ENCODE measurements at regions not wholly inside any gene's neighbourhood (a gene's known extent, or its start where the extent isn't known, plus 50 kb on each side); places are given as distances from the start of the nearest gene placed in this dataset.
"Not testable (repeated sequence)": the region's sequence is repeated elsewhere in the genome, so short reads cannot be mapped to it uniquely, and the experiment has no call there.

DNA sequence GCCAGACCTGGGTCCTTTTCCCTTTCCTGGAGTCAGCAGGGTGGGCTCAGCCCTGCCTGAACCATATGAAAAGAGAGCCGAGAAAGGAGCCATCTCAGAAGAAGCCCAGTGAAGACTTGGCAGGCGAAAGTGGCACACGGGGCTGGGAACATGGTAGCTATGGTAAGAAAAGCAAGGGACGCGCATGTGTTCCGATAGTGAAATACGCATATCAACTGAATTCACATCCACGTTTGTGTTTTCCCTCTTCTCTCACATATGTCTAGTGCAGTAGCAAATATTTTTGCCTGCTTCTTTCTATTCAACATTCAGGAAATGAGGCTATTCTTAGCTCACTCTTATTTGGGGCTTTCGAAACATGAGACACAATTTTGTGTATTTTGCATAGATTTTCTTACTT lies 54.1 kb upstream of the PEG3 start:
- no peak for DNase-seq

DNA sequence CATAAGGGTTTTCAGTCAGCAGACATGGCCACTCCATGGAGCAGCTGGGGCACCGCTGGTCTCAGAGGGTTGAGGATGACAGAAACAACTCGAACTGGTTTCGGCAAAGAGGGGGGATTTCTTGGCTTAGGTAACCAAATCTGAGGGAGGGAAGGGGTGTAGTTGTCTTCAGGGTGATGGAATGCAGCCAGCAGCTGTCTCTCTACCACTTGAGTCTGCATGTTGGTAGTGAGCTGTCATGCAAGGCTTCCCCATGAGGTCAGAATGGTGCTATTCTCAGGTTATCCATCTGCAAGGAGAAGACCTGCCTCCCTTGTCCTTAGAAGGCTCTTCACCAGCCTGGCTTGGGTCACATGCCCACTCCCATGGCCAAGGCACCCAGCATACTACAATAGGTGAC lies 55.6 kb upstream of the PEG3 start:
- DNase-seq: no peak

DNA sequence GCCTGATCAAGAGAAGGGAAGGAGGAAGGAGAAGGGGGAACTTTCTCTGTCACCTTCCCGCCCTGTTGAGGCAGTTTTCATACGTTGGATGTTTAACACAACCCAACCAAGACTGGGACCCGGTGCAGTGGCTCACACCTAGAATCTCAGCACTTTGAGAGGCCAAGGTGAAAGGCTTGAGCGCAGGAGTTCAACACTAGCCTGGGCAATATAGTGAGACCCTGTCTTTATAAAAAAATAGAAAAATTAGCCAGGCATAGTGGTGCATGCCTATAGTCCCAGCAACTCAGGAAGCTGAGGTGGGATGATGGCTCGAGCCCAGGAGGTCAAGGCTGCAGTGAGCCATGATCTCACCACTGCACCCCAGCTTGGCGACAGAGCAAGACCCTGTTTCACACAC lies 59.4 kb upstream of the PEG3 start:
- no peak for DNase-seq

DNA sequence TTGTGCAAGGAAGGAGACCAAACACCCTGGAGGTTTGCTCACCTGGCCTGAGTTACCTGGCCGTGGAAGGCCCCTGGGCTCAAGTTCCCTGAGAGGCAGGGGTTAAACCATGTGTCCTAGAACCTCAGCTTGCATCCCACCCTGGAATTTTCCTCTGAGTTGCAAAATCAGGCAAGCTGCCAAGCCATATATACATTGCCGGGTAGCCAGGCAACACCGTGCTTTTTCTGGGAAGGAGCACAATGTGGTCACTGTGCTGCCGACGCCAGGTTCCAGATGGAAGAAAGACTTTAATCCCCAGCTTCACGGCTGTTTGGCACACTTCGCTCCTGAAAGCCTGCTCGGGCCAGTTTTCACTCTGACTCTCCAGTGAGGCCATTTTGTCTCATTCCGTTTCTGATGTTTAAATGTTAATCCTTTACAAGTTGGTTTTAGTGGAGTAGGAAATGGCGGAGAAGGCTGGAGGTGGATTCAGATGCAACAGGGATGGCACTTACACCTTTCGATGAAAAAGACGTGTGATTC lies 60.1 kb upstream of the PEG3 start:
- DNase-seq: no peak

DNA sequence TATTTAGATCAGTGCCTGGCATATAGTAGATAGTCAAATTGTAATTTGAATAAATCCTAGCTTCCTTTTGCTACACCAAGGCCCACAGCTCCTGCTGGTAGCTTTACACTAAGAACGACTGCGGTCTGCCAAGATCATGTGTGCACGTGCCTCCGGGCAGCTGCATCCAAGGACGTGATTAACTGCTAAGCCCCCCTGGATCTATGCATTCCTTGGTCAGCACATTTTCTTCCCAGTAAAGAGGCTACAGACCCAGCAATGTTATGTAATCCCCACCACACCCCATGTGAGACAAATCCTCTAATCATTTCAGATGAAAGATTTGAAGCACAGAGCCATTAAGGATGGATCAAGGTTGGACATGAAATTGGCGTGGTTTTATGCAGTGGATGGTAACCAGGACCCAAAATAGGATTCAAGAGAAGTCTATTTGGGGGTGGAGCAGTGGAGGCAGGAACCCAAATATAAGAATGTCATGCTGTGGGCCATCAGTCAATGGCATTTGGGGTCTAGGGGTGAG lies 65.2 kb upstream of the PEG3 start:
- DNase-seq: no peak

DNA sequence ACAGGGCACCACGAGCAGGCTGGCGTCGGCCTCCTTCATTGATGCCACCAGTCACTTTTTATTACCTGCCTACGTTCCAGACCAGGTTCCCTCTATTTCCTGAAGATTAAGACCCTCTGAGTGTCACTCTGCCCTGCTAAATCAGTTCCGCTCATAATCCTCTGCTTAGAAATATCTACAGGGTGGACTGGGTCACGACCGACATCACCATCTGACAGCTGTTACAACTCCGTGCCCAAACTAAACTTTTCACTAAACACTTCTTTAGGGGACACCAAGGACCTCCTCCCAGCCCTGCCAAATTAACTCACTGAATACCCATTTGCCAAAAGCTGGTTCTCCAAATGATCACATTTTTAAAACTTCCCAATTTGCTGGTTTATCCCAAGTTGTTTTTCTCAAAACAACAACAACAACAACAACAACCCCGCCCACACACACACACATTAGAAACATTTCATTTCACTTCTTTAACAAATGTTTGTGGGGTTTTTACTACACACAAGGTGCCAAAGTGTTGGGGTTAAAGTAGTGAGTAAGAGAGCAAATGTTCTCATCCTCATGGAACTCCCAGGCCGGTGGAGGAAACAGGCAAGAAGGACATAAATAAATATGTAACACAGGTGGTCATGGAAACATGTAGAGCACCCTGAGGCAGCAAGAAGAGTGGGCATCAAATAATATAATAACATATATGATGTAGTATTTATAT lies 72.0 kb upstream of the PEG3 start:
- no peak for DNase-seq

DNA sequence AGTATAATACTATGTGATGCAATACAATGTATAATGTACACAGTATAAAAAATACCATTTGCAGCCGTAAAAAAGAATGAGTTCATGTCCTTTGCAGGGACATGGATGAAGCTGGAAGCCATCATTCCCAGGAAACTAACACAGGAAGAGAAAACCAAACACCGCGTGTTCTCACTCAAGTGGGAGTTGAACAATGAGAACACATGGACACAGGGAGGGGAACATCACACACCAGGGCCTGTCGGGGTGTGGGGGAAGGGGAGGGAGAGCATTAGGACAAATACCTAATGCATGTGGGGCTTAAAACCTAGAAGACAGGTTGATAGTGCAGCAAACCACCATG lies 72.6 kb upstream of the PEG3 start:
- DNase-seq: not testable (repeated sequence)

DNA sequence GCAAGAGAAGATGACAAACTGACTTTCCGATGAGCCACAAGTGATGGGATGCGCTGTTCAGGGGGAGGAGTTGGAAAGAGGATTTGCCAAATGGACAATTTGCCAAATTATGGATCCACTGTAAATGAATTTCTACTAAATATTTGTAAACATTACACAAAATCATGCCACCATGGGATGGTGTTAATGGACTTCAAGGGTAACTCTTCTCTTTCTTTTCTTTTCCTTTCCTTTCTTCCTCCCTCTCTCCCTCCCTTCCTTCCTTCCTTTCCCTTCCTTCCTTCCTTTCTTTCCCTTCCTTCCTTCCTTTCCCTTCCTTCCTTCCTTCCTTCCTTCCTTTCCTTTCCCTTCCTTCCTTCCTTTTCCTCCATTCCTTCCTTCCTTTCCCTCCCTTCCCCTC lies 76.0 kb upstream of the PEG3 start:
- no peak for DNase-seq

DNA sequence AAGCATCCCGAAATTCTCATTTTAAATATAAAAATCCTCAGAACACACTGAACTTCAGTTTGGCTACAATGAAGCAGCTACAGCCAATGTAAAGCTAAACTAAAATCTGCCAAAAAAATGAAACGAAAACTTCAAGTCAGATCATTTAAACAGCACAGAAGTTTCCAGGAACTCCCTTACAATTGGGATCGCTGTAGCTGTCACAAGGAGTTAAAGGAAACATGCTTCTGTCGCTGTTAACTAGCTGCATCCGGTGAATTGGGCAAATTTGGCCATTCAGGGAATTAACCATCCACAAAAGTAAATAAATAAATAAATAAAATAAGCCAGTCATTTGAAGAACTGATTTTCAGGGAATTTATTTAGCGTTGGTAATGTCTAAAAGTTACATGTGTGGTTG lies 77.0 kb upstream of the PEG3 start:
- DNase-seq: no peak

DNA sequence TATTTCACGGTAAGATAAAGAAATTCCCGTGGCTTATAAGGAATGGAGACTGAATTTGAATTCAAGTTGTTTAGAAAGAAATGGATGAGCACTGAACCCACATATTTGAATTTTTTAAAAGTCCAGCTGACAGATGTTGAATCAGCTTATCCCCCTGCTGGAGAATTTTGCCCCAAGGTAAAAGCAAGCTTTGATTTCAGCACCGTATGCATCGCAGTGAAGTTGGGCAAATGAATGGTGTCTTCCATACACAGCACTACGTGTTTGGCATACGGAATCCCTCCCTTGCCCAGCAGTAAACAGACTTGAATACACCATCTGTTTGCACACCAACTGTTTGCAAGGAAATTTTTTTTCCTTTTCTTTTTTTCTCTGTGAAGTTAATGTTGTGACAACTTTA lies 77.5 kb upstream of the PEG3 start:
- DNase-seq: no peak

DNA sequence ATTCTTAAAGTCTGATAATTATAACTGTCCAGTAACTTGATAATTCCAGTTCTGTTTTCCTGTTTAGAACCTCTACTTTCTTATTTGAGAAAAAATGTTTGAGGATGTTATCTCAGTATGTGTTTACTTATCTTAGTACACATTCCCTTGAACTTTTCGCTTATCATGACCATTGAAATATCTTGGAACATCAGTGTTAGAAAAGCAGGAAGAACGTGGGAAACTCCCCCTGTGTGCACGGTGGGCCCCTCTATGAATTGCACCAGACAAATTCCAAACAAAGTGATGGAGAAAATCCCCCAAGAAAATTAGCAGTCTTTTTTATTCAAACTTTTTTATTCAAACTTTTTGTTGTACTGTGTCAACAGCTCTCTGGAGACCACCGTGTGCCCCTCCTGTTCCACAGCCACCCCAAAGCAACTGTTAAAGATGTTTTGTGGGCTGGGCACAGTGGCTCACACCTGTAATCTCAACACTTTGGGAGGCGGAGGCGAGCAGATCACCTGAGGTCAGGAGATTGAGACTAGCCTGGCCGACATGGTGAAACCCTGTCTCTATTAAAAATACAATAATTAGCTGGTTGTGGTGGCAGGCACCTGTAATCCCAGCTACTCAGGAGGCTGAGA lies 78.3 kb upstream of the PEG3 start:
- no peak for DNase-seq

DNA sequence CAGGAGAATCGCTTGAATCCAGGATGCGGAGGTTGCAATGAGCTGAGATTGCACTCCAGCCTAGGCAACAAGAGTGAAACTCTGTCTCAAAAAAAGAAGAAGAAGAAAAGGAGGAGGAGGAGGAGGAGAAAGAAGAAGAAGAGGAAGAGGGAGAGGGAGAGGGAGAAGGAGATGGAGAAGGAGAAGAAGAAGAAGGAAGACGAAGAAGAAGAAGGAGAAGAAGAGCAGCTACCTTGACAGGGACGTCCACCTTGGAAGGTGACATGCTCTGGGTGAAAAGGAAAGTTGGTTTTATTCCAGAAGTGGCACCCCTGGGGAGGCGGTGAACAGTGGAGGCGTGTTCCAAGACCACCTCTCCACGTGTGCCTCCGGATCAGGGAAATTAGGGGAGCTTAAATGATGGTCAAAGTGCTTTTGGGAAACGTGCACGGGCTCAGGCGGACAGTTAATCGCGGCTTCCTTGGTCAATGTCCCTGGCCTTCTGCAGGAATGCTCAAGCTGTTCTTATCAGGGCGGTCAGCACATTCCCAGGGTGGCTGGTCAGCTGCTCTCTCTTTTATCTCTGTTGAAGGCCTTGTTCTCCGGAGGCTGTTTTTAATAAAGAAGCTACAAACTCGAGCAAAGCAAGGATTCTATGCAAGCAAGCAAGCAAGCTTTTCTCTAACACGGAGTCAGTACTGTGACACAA lies 78.9 kb upstream of the PEG3 start:
- no peak for DNase-seq

DNA sequence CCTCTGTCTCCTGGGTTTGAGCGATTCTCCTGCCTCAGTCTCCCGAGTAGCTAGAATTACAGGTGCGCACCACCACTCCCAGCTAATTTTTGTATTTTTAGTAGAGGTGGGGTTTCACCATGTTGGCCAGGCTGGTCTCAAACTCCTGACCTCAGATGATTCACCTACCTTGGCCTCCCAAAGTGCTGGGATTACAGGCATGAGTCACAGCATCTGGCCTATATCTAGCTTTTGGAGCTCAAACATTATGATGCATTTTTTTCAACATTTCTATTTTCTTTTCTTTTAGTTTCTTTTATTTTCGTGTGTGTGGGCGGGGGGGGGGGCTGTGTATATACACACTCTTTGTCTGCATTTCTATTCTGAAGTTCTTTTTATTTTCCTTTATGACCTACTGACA lies 85.6 kb upstream of the PEG3 start:
- DNase-seq: not testable (repeated sequence)

DNA sequence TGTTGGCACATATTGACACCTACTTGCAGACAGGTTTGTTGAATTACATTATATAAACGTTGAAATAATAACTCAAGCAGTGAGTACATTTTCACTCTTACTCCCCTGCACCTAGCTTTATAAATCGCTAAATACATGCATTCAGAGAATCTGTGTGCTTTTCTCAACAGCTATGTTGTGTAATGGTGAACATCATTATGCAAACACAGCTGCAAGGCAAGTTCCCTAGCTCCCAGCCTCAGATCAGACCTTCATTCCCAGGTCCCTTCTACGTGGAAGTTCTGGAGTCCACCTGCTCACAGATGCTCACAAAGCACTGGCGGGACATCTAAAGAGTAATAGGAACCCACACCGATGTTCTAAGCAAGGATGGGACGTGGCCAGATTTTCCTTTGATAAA lies 86.8 kb upstream of the PEG3 start:
- no peak for DNase-seq

DNA sequence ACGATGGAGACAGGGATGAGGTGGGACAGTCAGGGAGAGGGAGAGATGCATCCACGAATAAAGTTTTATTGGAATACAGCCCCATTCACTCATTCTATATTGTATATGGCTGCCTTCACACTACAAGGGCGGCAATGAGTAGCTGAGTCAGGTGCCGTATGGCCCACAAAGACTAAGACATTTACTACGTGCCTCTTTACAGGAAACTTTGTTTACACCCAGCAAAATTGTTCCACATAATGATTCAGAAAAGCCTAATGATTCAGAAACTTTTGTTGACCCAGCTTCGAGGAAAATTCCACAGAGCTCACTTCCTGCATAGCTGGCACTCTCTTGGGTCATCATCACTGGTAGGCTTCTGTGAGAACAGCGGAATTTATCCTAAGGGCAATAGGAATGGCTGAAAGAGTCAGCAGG lies 87.3 kb upstream of the PEG3 start:
- DNase-seq: no peak

DNA sequence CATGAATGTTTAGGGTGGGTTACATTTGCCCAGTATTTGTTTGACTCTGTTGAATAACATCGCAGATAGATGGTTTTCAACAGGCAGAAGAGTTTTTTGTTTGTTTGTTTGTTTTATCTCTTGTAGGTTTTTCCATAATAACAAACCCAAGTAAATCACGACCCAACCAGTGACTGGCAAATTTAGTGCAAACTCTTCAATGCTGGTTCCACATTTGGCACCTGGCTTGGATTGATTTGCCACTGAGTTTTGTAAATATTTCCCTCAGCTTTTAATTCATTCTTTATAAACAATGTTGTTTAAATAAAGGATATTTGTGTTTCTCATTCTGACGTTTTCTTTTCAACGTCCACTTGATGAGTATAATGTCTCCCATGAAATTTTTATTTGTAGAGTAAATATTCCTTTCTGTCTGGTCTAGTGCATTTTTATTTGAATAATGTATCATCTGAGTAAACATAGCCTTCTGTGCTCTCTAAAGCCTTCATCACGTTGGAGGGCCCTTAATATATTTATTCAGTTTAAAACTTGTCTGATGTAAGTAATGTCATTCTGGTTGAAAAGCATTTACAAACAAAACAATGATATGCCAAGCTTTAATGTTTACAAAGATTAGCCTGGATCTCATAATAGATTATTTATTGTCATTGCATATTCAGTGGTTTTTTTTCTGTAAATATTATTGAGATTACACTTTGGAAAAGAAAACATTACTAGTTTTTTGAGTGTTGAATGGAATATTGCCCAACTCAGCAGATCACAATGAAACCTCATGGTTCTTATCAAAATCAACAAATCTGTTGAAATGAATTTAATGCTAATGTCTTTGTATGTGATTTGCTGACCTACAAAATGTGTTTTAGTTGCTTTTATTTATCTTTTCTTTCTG lies 90.4 kb upstream of the PEG3 start:
- DNase-seq: no peak

DNA sequence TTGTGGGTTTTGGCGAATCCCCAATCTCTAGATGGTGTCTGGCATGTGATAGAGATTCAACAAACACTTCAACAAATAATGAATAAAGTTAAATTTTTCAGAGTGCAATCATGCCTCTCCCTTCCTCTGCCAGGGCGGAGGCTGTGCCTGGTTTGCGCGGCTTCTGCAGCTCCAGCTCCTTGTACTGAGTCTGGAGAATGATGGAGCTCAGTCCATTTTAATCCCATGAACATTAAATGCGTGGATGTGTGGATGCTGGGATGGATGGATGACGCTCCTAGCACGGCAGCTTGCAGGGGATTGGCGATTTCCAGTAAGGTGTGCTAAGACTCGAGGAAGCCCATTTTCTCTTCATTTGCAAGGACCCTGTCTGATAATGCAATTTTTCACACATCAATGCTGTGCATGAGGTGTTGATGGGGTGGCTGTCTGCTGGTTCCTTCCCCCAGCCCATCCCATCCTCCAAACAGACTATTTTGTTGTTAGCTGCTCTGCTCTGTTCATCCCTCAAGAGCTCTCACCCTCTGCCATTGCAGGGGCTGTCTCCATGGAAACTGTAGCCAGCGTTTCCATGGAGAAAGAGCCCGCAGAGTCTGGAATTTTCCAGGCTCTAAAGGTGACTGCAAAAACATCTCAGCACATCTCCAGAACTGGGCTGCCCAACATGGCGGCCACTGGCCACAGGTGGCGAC lies 92.6 kb upstream of the PEG3 start:
- peak; percentile 0 for DNase-seq

DNA sequence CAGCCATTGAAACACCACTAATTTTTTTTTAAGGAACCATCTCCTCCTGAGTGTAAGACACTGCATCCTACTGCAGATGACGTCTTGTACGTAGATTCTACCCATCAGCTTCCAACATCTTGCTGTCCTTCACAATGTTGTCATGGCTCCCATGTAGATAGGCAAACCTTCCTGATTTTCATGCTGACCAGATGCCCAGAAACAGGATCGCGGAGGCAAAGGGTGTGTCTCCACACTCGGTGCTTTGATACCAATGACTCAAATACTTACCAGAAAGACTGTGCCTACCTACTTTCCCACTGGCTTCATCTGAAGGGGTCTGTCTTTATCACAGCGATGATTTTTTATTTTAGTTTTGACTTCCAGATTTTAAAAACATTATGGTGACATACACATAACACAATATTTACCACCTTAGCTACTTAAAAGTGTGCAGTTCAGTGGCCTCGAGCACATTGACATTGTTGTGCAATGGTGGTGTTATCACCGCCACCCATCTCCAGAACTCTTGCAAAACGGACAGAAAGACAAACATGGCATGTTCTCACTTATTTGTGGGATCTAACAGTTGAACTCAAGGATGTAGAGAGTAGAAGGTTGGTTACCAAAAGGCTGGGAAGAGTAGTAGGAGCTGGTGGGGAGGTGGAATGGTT lies 94.0 kb upstream of the PEG3 start:
- DNase-seq: no peak

DNA sequence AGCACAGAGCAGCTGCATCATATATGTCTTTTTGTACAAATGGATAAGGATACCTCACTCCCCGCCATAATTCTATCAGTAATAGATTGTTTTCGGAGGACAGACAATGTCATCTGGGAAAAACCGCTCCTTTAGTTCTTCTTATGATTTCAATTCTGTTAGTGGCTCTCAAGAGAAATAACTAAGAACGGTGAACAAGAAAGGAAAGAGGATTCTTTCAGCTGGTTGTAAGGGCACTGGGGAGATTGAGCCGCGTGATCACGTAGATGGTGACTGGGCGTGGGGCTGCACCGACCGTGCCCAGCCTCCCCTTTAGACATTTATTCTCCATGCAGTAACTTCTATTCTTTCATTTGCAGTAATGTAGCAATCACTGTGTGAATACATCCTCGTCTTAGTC lies 99.4 kb upstream of the PEG3 start:
- no peak for DNase-seq

DNA sequence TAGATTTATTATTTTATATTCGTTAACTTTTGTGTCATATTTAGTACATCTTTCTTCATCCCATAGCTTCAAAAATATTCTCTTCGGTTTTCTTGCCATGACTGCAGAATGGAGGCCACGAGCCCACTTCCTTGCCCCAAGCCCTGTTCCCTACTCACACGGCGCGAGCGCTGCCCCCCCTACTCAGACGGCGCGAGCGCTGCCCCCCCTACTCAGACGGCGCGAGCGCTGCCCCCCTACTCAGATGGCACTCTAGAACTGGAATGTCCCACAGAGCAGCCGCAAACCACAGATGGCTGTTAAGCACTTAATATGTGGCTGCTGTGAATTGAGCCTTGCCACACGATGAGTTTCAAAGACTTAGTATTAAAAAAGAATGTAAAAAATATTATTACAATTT lies 102.2 kb upstream of the PEG3 start:
- no peak for DNase-seq

DNA sequence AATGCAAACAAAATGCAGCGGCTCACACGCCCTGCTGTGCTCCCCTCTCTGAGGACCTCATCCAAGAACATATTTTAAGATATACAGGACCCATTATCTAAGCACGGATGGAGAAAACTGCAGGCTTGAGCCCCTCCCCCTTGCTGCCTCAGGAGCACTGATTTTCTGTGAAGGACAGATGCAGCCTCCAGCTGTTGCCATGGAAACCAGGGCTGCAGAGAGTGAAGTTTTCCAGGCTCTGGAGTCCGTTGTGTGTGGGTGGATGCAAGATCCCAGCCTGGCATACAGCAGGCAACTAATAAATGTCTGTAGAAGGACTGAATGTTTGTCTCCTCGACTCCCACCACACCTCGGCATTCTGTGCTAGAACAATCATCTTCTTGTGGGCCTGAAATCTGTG lies 105.6 kb upstream of the PEG3 start:
- no peak for DNase-seq

DNA sequence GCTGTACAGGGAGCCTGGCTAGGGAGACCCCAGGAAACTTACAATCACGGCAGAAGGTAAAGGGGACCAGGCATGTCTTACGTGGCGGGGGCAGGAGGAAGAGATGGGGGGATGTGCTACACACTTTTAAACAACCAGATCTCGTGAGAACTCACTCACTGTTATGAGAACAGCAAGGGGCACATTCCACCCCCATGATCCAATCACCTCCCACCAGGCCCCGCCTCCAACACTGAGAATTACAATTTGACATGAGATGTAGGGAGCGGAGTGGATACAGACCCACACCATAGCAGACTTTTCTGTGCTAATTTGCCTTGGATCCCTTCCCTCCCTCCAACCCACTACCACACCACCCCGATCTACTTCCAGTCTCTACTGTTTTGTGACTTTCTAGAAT lies 106.7 kb upstream of the PEG3 start:
- DNase-seq: no peak
